ENCODE measurements at regions not wholly inside any gene's neighbourhood (a gene's known extent, or its start where the extent isn't known, plus 50 kb on each side); places are given as distances from the start of the nearest gene placed in this dataset.

GRCh38 chr12:126389220-126389841 is 1324.1 kb downstream of the AACS start:
- WGBS, 5 donors = 38 to 62% (median 54%) methylated on average over 9 of the region's 9 CpGs
- Histone ChIP-seq H3K27me3 (no peaks in the 10 kb centered on the region), H3K36me3 (no peaks in the 10 kb centered on the region), H3K9me3 (no peaks in the 10 kb centered on the region), H3K4me1 (no peaks in the 10 kb centered on the region), H3K27ac (peak overlapping the region in 1 of 5 donors; percentile 19), H3K4me3 (no peak overlapping the region)
- intact Hi-C loops (cut with DNase I; ENCODE audit: low total_unique reads) = no loop called here
- peak in 1 of 2 donors; percentile 57 for DNase-seq
- TF ChIP-seq POLR2AphosphoS5 (IDR thresholded peaks at IDR 0.05) (no peak), EP300 (IDR thresholded peaks at IDR 0.05) (no peak), CTCF (IDR thresholded peaks at IDR 0.05) (no peak), POLR2A (IDR thresholded peaks at IDR 0.05) (no peak)

- no peak for DNase-seq
- WGBS, 5 donors = 57 to 65% (median 61%) methylated on average over 5 of the region's 5 CpGs
- no peaks in the 10 kb centered on the region for H3K36me3 ChIP-seq
Measured at GRCh38 chr12:126389961-126390360, 1324.7 kb downstream of the AACS start.

GRCh38 chr12:126390969-126391566 is 1325.8 kb downstream of the AACS start:
- no peaks in the 10 kb centered on the region for H3K36me3 ChIP-seq
- intact Hi-C loops (cut with DNase I; ENCODE audit: low total_unique reads) = no loop called here
- no peak for TF ChIP-seq POLR2A (IDR thresholded peaks at IDR 0.05)
- TF ChIP-seq CTCF (IDR thresholded peaks at IDR 0.05) = no peak
- no peak for TF ChIP-seq EP300 (IDR thresholded peaks at IDR 0.05)
- no peak for TF ChIP-seq POLR2AphosphoS5 (IDR thresholded peaks at IDR 0.05)
- H3K9me3 ChIP-seq = no peaks in the 10 kb centered on the region
- no peaks in the 10 kb centered on the region for H3K4me1 ChIP-seq
- DNase-seq = no peak
- H3K27me3 ChIP-seq = no peaks in the 10 kb centered on the region
- WGBS, 5 donors = 50 to 68% (median 63%) methylated on average over 6 of the region's 6 CpGs
- no peak overlapping the region for H3K4me3 ChIP-seq
- no peak overlapping the region for H3K27ac ChIP-seq

More at GRCh38 chr12:126389961-126390360, 1324.7 kb downstream of the AACS start:
- Histone ChIP-seq H3K4me3 (no peak overlapping the region), H3K9me3 (no peaks in the 10 kb centered on the region), H3K4me1 (no peaks in the 10 kb centered on the region), H3K27ac (peak overlapping the region in 1 of 5 donors; percentile 1), H3K27me3 (no peaks in the 10 kb centered on the region)
- intact Hi-C loops (cut with DNase I; ENCODE audit: low total_unique reads) = no loop called here
- TF ChIP-seq POLR2AphosphoS5 (IDR thresholded peaks at IDR 0.05) (no peak), EP300 (IDR thresholded peaks at IDR 0.05) (no peak), CTCF (IDR thresholded peaks at IDR 0.05) (no peak), POLR2A (IDR thresholded peaks at IDR 0.05) (no peak)

GRCh38 chr12:126396536-126396935 is 1331.3 kb downstream of the AACS start:
- no peak for DNase-seq
- peaks cover 0 to 16% (median 7%) of the 10 kb centered on the region in 4 donors for H3K9me3 ChIP-seq
- H3K4me1 ChIP-seq = no peaks in the 10 kb centered on the region
- TF ChIP-seq POLR2A (IDR thresholded peaks at IDR 0.05) (no peak), POLR2AphosphoS5 (IDR thresholded peaks at IDR 0.05) (no peak), CTCF (IDR thresholded peaks at IDR 0.05) (no peak), EP300 (IDR thresholded peaks at IDR 0.05) (no peak)
- H3K36me3 ChIP-seq = no peaks in the 10 kb centered on the region
- H3K4me3 ChIP-seq = no peak overlapping the region
- H3K27ac ChIP-seq = no peak overlapping the region
- intact Hi-C loops (cut with DNase I; ENCODE audit: low total_unique reads) = no loop called here
- H3K27me3 ChIP-seq = no peaks in the 10 kb centered on the region
- 69 to 88% (median 79%) methylated on average over 6 of the region's 6 CpGs for WGBS, 5 donors

All from stomach (tissue), 8 donors.